ENCODE measurements at regions not wholly inside any gene's neighbourhood (a gene's known extent, or its start where the extent isn't known, plus 50 kb on each side); places are given as distances from the start of the nearest gene placed in this dataset.

- DNase-seq (ENCODE audit: low spot score in 2 of 2) (no peak), ATAC-seq (replicated peaks; ENCODE audit: extremely low read depth, poor library complexity, severe bottlenecking) (peak; percentile 24)
- no peaks in the 10 kb centered on the region for H3K27me3 Mint-ChIP-seq
- H3K4me3 Mint-ChIP-seq = peak overlapping the region; percentile 46
- no peaks in the 10 kb centered on the region for H3K36me3 Mint-ChIP-seq (ENCODE audit: insufficient read depth)
- peaks cover 72% of the 10 kb centered on the region for H3K4me1 Mint-ChIP-seq
- H3K9me3 Mint-ChIP-seq = no peaks in the 10 kb centered on the region
- peak overlapping the region; percentile 88 for H3K27ac Mint-ChIP-seq (ENCODE audit: low read depth)
These were observed 1074.1 kb downstream of the BCL11B start for GRCh38 chr14:98197933-98198332.

GRCh38 chr14:98198385-98198784 lies 1073.6 kb downstream of the BCL11B start:
- peak in 1 of 2 donors; percentile 49 for DNase-seq (ENCODE audit: low spot score in 2 of 2)
- peak overlapping the region; percentile 46 for H3K4me3 Mint-ChIP-seq
- H3K27ac Mint-ChIP-seq (ENCODE audit: low read depth) = peak overlapping the region; percentile 88
- H3K36me3 Mint-ChIP-seq (ENCODE audit: insufficient read depth) = no peaks in the 10 kb centered on the region
- H3K4me1 Mint-ChIP-seq = peaks cover 70% of the 10 kb centered on the region
- H3K27me3 Mint-ChIP-seq = no peaks in the 10 kb centered on the region
- ATAC-seq (replicated peaks; ENCODE audit: extremely low read depth, poor library complexity, severe bottlenecking) = peak; percentile 82
- H3K9me3 Mint-ChIP-seq = no peaks in the 10 kb centered on the region

GRCh38 chr14:98200601-98201000 lies 1071.4 kb downstream of the BCL11B start:
- Mint-ChIP-seq H3K4me1 (peaks cover 66% of the 10 kb centered on the region), H3K9me3 (no peaks in the 10 kb centered on the region), H3K27ac (ENCODE audit: low read depth) (no peak overlapping the region), H3K27me3 (no peaks in the 10 kb centered on the region), H3K4me3 (no peak overlapping the region), H3K36me3 (ENCODE audit: insufficient read depth) (peaks cover 3% of the 10 kb centered on the region)
- no peak for DNase-seq (ENCODE audit: low spot score in 2 of 2)
- no peak for ATAC-seq (replicated peaks; ENCODE audit: extremely low read depth, poor library complexity, severe bottlenecking)

- peaks cover 70% of the 10 kb centered on the region for H3K4me1 Mint-ChIP-seq
- H3K27me3 Mint-ChIP-seq = no peaks in the 10 kb centered on the region
- H3K9me3 Mint-ChIP-seq = no peaks in the 10 kb centered on the region
- peaks cover 3% of the 10 kb centered on the region for H3K36me3 Mint-ChIP-seq (ENCODE audit: insufficient read depth)
- DNase-seq (ENCODE audit: low spot score in 2 of 2) = no peak
- no peak for ATAC-seq (replicated peaks; ENCODE audit: extremely low read depth, poor library complexity, severe bottlenecking)
- H3K4me3 Mint-ChIP-seq = no peak overlapping the region
- no peak overlapping the region for H3K27ac Mint-ChIP-seq (ENCODE audit: low read depth)
These were observed 1068.6 kb downstream of the BCL11B start for GRCh38 chr14:98203421-98203820.

- Mint-ChIP-seq H3K27me3 (no peaks in the 10 kb centered on the region), H3K4me3 (no peak overlapping the region), H3K27ac (ENCODE audit: low read depth) (peak overlapping the region; percentile 85), H3K36me3 (ENCODE audit: insufficient read depth) (peaks cover 3% of the 10 kb centered on the region), H3K4me1 (peaks cover 67% of the 10 kb centered on the region), H3K9me3 (no peaks in the 10 kb centered on the region)
- no peak for ATAC-seq (replicated peaks; ENCODE audit: extremely low read depth, poor library complexity, severe bottlenecking)
- no peak for DNase-seq (ENCODE audit: low spot score in 2 of 2)
These were observed 1067.9 kb downstream of the BCL11B start for GRCh38 chr14:98204139-98204538.

GRCh38 chr14:98207415-98207814 lies 1064.6 kb downstream of the BCL11B start:
- ATAC-seq (replicated peaks; ENCODE audit: extremely low read depth, poor library complexity, severe bottlenecking) (no peak), DNase-seq (ENCODE audit: low spot score in 2 of 2) (no peak)
- Mint-ChIP-seq H3K9me3 (no peaks in the 10 kb centered on the region), H3K4me3 (peak overlapping the region; percentile 18), H3K4me1 (peaks cover 79% of the 10 kb centered on the region), H3K27ac (ENCODE audit: low read depth) (peak overlapping the region; percentile 83), H3K36me3 (ENCODE audit: insufficient read depth) (peaks cover 3% of the 10 kb centered on the region), H3K27me3 (no peaks in the 10 kb centered on the region)

- Mint-ChIP-seq H3K27me3 (no peaks in the 10 kb centered on the region), H3K4me1 (peaks cover 74% of the 10 kb centered on the region), H3K4me3 (no peak overlapping the region), H3K27ac (ENCODE audit: low read depth) (peak overlapping the region; percentile 83), H3K9me3 (no peaks in the 10 kb centered on the region), H3K36me3 (ENCODE audit: insufficient read depth) (peaks cover 3% of the 10 kb centered on the region)
- no peak for DNase-seq (ENCODE audit: low spot score in 2 of 2)
- no peak for ATAC-seq (replicated peaks; ENCODE audit: extremely low read depth, poor library complexity, severe bottlenecking)
These were observed 1063.8 kb downstream of the BCL11B start for GRCh38 chr14:98208211-98208611.

- Mint-ChIP-seq H3K27ac (ENCODE audit: low read depth) (peak overlapping the region; percentile 94), H3K36me3 (ENCODE audit: insufficient read depth) (peaks cover 3% of the 10 kb centered on the region), H3K4me1 (peaks cover 67% of the 10 kb centered on the region), H3K4me3 (no peak overlapping the region), H3K27me3 (no peaks in the 10 kb centered on the region), H3K9me3 (no peaks in the 10 kb centered on the region)
- ATAC-seq (replicated peaks; ENCODE audit: extremely low read depth, poor library complexity, severe bottlenecking) (no peak), DNase-seq (ENCODE audit: low spot score in 2 of 2) (no peak)
These were observed 1063.1 kb downstream of the BCL11B start for GRCh38 chr14:98208943-98209342.

- H3K4me1 Mint-ChIP-seq = peaks cover 57% of the 10 kb centered on the region
- H3K9me3 Mint-ChIP-seq = no peaks in the 10 kb centered on the region
- H3K36me3 Mint-ChIP-seq (ENCODE audit: insufficient read depth) = no peaks in the 10 kb centered on the region
- H3K27me3 Mint-ChIP-seq = no peaks in the 10 kb centered on the region
- ATAC-seq (replicated peaks; ENCODE audit: extremely low read depth, poor library complexity, severe bottlenecking) (peak; percentile 74), DNase-seq (ENCODE audit: low spot score in 2 of 2) (peak in 1 of 2 donors; percentile 46)
- peak overlapping the region; percentile 94 for H3K27ac Mint-ChIP-seq (ENCODE audit: low read depth)
- peak overlapping the region; percentile 62 for H3K4me3 Mint-ChIP-seq
These were observed 1061.8 kb downstream of the BCL11B start for GRCh38 chr14:98210045-98210672.

GRCh38 chr14:98217530-98217929 lies 1054.5 kb downstream of the BCL11B start:
- DNase-seq (ENCODE audit: low spot score in 2 of 2) (no peak), ATAC-seq (replicated peaks; ENCODE audit: extremely low read depth, poor library complexity, severe bottlenecking) (no peak)
- peaks cover 14% of the 10 kb centered on the region for H3K4me1 Mint-ChIP-seq
- no peak overlapping the region for H3K4me3 Mint-ChIP-seq
- H3K36me3 Mint-ChIP-seq (ENCODE audit: insufficient read depth) = peaks cover 1% of the 10 kb centered on the region
- no peaks in the 10 kb centered on the region for H3K9me3 Mint-ChIP-seq
- H3K27me3 Mint-ChIP-seq = no peaks in the 10 kb centered on the region
- H3K27ac Mint-ChIP-seq (ENCODE audit: low read depth) = no peak overlapping the region

GRCh38 chr14:98218218-98218617 lies 1053.8 kb downstream of the BCL11B start:
- ATAC-seq (replicated peaks; ENCODE audit: extremely low read depth, poor library complexity, severe bottlenecking) (no peak), DNase-seq (ENCODE audit: low spot score in 2 of 2) (no peak)
- no peak overlapping the region for H3K27ac Mint-ChIP-seq (ENCODE audit: low read depth)
- no peaks in the 10 kb centered on the region for H3K27me3 Mint-ChIP-seq
- no peaks in the 10 kb centered on the region for H3K9me3 Mint-ChIP-seq
- peaks cover 21% of the 10 kb centered on the region for H3K4me1 Mint-ChIP-seq
- H3K4me3 Mint-ChIP-seq = no peak overlapping the region
- H3K36me3 Mint-ChIP-seq (ENCODE audit: insufficient read depth) = peaks cover 1% of the 10 kb centered on the region

GRCh38 chr14:98219638-98220037 lies 1052.4 kb downstream of the BCL11B start:
- Mint-ChIP-seq H3K27ac (ENCODE audit: low read depth) (no peak overlapping the region), H3K9me3 (no peaks in the 10 kb centered on the region), H3K4me1 (peaks cover 32% of the 10 kb centered on the region), H3K4me3 (no peak overlapping the region), H3K27me3 (no peaks in the 10 kb centered on the region), H3K36me3 (ENCODE audit: insufficient read depth) (peaks cover 5% of the 10 kb centered on the region)
- ATAC-seq (replicated peaks; ENCODE audit: extremely low read depth, poor library complexity, severe bottlenecking) (no peak), DNase-seq (ENCODE audit: low spot score in 2 of 2) (no peak)

GRCh38 chr14:98223106-98223505 lies 1048.9 kb downstream of the BCL11B start:
- H3K4me1 Mint-ChIP-seq = peaks cover 49% of the 10 kb centered on the region

More at GRCh38 chr14:98223106-98223505, 1048.9 kb downstream of the BCL11B start:
- H3K4me3 Mint-ChIP-seq = peak overlapping the region; percentile 52
- no peaks in the 10 kb centered on the region for H3K9me3 Mint-ChIP-seq
- no peak for ATAC-seq (replicated peaks; ENCODE audit: extremely low read depth, poor library complexity, severe bottlenecking)
- peaks cover 4% of the 10 kb centered on the region for H3K36me3 Mint-ChIP-seq (ENCODE audit: insufficient read depth)
- no peaks in the 10 kb centered on the region for H3K27me3 Mint-ChIP-seq
- peak overlapping the region; percentile 87 for H3K27ac Mint-ChIP-seq (ENCODE audit: low read depth)
- no peak for DNase-seq (ENCODE audit: low spot score in 2 of 2)

Data from central memory CD8-positive, alpha-beta T cell (primary cell).